Astrocyte of the spinal cord (primary cell): ENCODE measurements at regions not wholly inside any gene's neighbourhood (a gene's known extent, or its start where the extent isn't known, plus 50 kb on each side); places are given as distances from the start of the nearest gene placed in this dataset.
"Not testable (repeated sequence)": the region's sequence is repeated elsewhere in the genome, so short reads cannot be mapped to it uniquely, and the experiment has no call there.

Source experiments
- DNase-seq: peaks from one replicate; pipeline ENCODE4 v3.0.0; 2011; ENCODE audit warnings: low read depth, low spot score
- H3K4me3 ChIP-seq: 2 replicates; pipeline ENCODE4 v1.5.1; 2011; ENCODE audit warnings: low read depth, mild to moderate bottlenecking, low read length, moderate library complexity
- CTCF ChIP-seq: IDR thresholded peaks from 2 replicates; pipeline ENCODE4 v1.5.1; 2012; ENCODE audit warnings: low read depth, mild to moderate bottlenecking, low read length, inconsistent platforms
- in situ Hi-C: cut with HindIII; loops from 2 replicates; pipeline ENCODE4 v1.10.0; 2017; ENCODE audit warnings: low sequenced_read_pairs

GRCh38 chr10:77726301-77726700 is 88.7 kb upstream of the KCNMA1 start:
- TF ChIP-seq CTCF = no peak
- DNase-seq = no peak
- H3K4me3 ChIP-seq = no peak overlapping the region
- in situ Hi-C loops = no loop called here

GRCh38 chr10:77724820-77725219 is 87.2 kb upstream of the KCNMA1 start:
- TF ChIP-seq CTCF = no peak
- no peak for DNase-seq
- no peak overlapping the region for H3K4me3 ChIP-seq
- in situ Hi-C loops = no loop called here

- TF ChIP-seq CTCF = no peak
- no peak overlapping the region for H3K4me3 ChIP-seq
- DNase-seq = no peak
- in situ Hi-C loops = no loop called here
Measured at GRCh38 chr10:77723376-77723775, 85.8 kb upstream of the KCNMA1 start.

- peak; percentile 53 for DNase-seq
- H3K4me3 ChIP-seq, in situ Hi-C loops: not testable (repeated sequence)
Measured at GRCh38 chr10:77722956-77723355, 85.3 kb upstream of the KCNMA1 start.

- H3K4me3 ChIP-seq = no peak overlapping the region
- no peak for TF ChIP-seq CTCF
- in situ Hi-C loops = no loop called here
- DNase-seq = no peak
Measured at GRCh38 chr10:77721815-77722214, 84.2 kb upstream of the KCNMA1 start.

- DNase-seq = no peak
- in situ Hi-C loops = no loop called here
- TF ChIP-seq CTCF = no peak
- no peak overlapping the region for H3K4me3 ChIP-seq
Measured at GRCh38 chr10:77718957-77719356, 81.3 kb upstream of the KCNMA1 start.

- DNase-seq, in situ Hi-C loops, H3K4me3 ChIP-seq: not testable (repeated sequence)
Measured at GRCh38 chr10:77718312-77718711, 80.7 kb upstream of the KCNMA1 start.

GRCh38 chr10:77717336-77717735 is 79.7 kb upstream of the KCNMA1 start:
- in situ Hi-C loops = no loop called here
- DNase-seq = no peak
- no peak for TF ChIP-seq CTCF
- no peak overlapping the region for H3K4me3 ChIP-seq
